Activated CD4-positive, alpha-beta T cell treated with anti-CD3 and anti-CD28 coated beads for 48 hours (primary cell): ENCODE measurements at regions not wholly inside any gene's neighbourhood (a gene's known extent, or its start where the extent isn't known, plus 50 kb on each side); places are given as distances from the start of the nearest gene placed in this dataset.
A peak's percentile ranks its signal among the peaks of the same experiment; 100 is the strongest.
"Not testable (repeated sequence)": the region's sequence is repeated elsewhere in the genome, so short reads cannot be mapped to it uniquely, and the experiment has no call there.

ENCODE experiments used
- DNase-seq: peaks from one replicate; pipeline ENCODE4 v3.0.0-alpha.2; 2020

DNA sequence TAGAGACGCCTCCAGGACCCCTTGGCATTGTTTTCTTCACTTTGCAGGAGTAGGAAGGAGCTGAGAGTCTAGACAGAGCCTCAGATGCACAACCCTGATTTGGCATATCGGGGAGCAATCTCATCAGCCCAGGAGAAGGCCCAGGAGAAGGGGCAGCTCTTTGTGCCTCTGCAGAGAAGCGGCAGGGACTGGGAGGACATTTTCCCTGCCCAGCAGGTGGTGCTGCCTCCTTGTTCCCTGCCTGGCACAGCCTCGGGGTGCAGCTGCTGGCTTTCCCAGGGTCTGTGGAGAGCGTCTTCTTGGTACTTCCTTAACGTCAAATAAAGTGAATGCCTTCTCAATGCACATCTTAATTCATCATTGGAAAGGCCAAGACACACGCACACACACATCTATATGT is 419.5 kb downstream of the TMEM121 start:
- DNase-seq, result peak; percentile 45

DNA sequence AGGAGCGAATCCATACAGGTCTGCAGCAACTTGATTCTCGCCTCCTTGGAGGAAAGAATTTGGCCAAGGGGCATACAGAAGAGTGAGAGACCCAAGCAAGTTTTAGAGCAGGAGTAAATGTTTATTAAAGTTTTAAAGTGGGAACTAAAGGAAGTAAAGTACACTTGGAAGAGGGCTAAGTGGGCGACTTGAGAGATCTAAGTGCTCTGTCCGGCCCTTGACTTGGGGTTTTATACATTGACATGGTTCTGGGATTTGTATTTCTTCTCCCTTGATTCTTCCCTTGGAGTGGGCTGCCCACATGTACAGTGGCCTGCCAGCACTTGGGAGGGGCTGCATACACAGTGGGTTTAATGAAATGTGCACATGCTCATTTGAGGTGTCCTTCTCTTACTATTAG is 421.2 kb downstream of the TMEM121 start:
- no peak for DNase-seq

DNA sequence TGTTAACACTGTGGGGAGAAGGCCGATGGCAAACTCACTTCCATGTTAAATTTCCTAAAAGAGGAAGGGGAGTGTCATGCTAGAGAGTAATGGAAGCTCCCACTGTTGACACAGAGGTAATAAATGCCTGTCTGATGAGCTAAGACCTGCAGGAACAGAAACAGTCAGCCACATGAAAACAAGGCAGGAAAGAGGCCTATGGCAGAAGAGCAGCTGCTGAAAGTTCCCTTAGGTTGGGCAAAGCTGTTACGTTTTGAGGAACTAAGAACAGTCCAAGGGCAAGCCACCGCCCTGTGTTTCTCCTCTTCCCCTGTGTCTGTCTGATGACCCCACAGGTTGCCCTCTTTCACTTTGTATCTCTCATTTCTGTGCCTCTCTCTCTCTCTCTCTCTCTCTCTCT is 422.6 kb downstream of the TMEM121 start:
- DNase-seq, result not testable (repeated sequence)

DNA sequence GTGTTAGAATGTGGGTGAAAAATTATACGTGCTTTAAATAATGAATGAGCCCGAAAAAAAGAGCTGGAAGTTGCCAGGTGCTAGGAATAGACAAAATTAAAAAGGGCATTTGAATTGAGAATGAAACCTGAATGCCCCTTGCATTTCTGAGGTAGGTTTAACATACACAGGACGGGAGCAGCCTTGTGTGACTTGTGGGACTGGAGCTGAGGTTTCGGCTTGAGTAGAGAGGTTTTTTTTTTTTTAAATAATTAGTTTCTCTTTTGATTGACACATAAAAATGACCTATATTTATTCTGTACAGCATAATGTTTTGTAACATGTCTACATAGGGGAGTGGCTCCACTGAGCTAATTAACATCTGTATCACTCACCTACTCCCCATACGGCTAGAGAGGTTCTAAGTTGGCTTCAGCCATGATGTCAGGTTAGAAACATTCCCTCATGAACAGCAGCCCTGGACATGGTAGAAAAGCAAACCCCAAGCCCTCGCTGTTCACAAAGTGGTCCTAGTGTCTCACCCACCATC is 424.0 kb downstream of the TMEM121 start:
- DNase-seq, result not testable (repeated sequence)

DNA sequence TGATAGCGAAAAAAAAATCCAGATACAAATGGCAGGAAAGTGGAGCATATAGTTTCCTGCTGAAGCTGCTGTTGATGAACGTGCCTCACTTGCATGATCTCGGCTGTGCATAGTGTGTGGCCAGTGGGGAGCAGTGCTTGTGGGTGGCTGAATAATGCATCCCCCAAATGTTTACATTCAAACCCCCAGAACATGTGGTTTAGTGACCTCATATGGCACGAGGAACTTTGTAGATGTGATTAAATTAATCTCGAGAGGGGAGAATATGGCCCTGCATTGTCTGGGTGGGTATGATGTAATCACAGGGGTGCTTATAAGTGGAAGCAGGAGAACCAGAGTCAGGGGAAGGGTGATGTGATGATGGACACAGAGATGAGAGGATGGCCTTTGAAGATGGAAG is 425.0 kb downstream of the TMEM121 start:
- no peak for DNase-seq

GRCh38 chr14:105952222-105952621 is 425.8 kb downstream of the TMEM121 start:
- no peak for DNase-seq

DNA sequence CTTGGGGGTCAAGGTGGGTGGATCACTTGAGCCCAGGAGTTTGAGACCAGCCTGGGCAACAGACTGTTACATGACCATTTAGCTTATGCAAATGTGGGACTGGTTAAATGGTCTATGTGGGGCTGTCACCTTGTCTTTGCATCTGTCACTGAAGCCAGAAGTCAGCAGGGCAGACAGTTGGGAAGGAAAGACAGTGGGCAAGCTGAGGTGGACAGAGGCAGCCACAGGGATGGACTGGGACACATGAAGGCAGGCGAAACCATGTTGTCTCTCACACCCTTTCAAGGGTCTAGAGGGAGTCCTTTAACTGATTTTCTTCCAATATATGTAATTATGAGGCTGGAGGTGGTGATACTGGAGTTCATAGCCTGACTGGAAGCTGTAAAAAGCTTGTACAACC is 426.4 kb downstream of the TMEM121 start:
- DNase-seq, result no peak

DNA sequence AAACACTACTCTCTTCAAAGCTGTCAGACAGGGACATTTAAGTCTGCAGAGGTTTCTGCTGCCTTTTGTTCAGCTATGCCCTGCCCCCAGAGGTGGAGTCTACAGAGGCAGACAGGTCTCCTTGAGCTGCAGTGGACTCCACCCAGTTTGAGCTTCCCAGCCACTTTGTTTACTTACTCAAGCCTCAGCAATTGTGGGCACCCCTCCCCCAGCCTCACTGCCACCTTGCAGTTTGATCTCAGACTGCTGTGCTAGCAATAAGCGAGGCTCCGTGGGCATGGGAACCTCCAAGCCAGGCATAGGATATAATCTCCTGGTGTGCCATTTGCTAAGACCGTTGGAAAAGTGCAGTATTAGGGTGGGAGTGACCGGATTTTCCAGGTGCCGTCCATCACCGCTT is 435.2 kb downstream of the TMEM121 start:
- not testable (repeated sequence) for DNase-seq

GRCh38 chr14:105962532-105962931 is 436.1 kb downstream of the TMEM121 start:
- no peak for DNase-seq

DNA sequence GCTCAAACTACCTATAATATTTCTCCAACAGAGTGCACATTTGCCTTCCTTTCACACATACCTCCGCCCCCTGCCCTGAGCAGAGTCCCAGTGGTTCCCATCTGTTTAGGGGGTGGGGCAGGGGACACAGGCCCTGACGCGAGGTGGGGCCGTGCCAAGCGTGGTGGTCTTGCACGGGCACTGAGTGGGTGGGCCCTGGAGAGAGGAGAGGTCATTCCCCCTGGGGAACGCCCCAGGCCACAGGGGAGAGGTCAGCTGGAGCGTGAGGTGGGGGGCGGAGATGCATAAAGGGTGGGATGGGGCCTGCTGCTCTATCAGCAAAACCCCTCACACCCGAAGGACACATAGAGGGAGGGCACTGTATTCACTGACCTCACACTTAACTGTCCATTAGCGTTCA is 441.9 kb downstream of the TMEM121 start:
- no peak for DNase-seq

DNA sequence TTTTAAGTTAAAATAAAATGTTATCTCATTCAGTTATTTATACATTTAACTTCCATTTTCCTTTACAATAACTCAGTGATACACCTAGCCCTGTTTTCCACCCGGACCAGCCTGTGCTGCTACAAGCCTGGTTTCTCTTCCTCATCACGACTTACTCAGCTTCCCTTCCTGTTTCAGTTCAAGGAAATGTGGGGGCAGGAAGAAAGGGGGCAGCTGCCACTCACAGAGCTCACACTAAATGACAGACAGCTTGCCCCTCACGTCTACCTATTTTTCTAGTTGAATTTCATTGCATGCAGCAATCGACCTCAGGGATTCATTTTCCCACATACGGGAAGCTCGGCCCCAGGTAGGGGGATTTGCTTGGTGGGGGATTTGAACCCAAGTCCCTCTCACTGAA is 442.6 kb downstream of the TMEM121 start:
- DNase-seq, result not testable (repeated sequence)

DNA sequence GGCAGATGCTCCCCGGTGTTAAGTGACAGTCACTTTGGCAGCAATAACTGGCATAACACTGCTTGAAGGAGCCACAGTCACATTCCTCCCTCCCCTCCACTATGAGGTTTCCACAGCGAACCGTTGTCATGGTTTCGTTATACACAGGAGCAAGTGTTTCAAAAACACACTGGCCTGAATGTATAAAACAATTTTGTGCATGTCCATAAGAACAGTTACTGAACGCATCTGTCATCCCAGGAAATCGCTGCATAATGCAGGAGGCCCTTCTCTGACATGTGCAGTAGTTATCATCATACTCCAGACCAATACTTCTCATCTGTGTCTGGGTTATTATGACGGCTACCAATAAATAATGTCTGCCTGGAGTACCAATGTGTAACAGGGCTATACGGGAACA is 444.4 kb downstream of the TMEM121 start:
- not testable (repeated sequence) for DNase-seq

DNA sequence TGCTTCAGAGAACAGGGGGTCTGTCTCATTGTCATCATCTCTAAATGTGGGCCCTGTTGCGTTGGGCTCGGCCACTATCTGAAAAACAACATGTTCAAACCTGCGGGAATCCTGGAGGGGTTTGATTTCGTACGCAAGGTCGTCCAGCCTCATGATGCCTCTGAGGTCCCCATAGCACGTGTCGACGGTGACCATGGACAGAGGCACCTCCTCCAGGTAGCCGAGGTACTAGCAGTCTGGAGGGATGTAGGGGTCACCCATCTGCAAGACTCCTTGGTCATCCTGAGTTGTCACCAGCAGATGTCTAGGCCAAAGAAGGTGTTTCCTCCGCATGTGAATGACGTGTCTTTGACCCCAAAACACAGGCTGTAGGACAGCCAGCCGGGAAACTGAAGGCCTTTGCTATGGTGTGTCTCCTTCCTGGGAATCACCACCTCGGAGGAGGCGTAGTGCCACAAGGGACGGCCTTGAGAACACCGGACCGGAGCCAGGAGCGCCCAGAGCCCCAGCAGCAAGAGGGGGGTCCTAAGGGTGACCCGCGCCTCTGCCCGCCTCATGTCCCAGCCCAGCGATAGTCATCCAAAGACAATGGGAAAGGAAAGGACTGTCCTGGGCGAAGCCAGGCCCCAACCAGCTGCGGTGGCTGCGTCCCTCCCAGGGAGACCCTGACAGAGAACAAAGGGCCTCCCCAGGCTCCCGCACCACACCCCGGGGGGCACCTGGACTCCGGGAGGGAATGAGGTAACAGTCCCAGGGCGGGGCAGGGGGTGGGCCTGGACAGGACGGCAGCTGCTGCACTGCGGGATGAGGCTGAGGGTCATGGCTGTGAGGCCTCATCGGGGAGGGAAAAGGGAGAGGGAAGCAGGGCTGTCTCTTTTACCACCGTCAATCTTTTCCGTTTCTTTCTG is 445.5 kb downstream of the TMEM121 start:
- no peak for DNase-seq

GRCh38 chr14:105974902-105975301 is 448.5 kb downstream of the TMEM121 start:
- peak; percentile 68 for DNase-seq

- DNase-seq, result no peak
These were observed 452.4 kb downstream of the TMEM121 start for GRCh38 chr14:105978618-105979295.

- no peak for DNase-seq
These were observed 453.1 kb downstream of the TMEM121 start for GRCh38 chr14:105979446-105979845.

DNA sequence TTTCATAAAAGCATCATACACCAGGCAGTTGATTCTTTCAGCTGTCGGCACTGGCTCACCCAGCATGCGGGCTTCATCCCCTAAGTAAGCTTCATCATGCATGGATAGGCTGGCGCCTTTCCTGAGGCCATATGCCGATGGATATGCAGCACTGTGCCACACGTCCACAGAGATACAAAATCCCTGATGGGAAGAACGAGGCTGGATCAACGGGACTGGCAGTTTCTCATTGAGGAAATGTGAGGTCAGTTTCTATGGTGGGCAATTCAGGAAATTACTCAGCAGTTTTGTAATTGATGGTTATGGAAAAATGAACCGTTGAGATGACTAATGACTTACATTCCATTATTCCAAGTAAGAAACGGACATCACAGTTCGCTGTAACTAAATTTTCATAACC is 453.8 kb downstream of the TMEM121 start:
- no peak for DNase-seq

DNA sequence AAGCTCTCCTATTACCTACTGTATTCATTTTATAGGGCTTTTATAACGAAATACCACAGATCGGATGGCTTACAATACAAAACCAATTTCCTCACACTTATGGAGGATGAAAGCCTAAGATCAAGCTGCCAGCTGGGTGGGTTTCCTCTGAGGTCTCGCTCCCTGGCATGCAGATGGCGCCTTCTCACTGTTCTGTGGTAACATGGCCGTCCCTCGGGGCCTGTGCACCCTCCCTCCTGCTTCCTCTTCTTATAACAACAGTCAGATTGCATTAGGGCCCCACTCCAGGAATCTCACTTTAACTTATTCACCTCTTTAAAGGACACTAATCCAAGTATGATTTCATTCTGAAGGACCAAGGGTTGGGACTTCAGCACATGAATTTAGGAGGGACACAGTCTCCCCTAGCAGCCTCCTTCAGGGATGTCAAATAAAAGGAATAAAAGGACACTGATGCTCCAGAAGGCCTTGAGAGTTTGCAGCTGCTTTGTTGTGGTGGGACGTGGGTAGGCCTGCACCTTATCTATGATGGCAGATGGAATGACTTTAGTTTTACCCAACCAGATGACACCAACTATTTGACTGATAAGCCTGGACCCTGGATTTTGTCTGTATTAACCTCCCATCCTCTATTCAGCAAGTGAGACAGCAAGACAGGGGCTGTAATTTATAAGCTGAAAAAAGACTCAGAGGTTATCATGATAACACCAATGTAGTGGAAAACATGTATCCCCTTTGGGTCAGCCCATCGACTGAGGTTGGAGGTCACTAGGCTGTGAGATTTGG is 455.3 kb downstream of the TMEM121 start:
- not testable (repeated sequence) for DNase-seq

GRCh38 chr14:105982664-105983063 is 456.3 kb downstream of the TMEM121 start:
- DNase-seq, result no peak

- DNase-seq, result no peak
These were observed 460.5 kb downstream of the TMEM121 start for GRCh38 chr14:105986894-105987284.

- DNase-seq, result no peak
These were observed 461.2 kb downstream of the TMEM121 start for GRCh38 chr14:105987563-105987962.

DNA sequence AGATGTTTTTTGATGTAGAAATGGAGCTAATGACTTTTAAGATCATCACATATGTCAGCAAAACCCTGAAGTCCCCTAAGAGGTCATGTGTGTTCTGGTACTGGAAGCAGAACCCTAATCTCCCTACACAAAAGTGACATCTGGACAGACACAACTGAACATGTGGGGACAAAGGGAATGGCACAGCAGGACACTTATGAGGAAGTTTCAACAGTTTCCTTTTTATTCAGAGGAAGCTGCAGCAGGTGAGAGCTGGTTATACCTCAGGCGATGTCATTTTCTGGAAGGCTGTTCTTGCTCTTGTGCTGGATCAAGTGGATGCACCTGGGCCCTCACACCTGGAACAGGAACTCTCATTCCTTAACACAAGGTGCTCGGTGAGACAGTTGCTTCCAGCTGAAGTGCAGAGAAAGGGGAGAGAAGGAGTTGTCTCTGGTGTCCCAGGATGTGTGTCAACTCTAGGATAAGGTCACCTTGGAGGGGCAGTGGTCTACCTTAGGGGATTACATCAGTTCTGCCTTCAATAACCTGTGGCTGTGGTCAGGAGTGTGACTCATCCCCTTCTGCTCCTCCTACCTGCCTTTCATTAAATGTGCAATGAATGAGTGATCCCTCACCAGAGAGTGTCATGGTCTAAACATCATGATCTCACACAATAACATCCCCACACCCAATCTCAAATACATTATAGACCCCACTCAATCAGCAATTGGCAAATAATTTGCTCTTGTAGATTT is 463.4 kb downstream of the TMEM121 start:
- DNase-seq, result peak; percentile 53
